Lung (tissue), 11 donors: ENCODE measurements at regions not wholly inside any gene's neighbourhood (a gene's known extent, or its start where the extent isn't known, plus 50 kb on each side); places are given as distances from the start of the nearest gene placed in this dataset.

Experiments
- ATAC-seq: fragments of 200-7000 bp; cut with Tn5 transposase; one replicate; pipeline ENCODE4 v1.9.1; 2020; ENCODE audit warnings: moderate number of reproducible peaks; ENCODE audit not compliant: insufficient read depth, low FRiP score
- DNase-seq, 3 donors: peaks; one replicate each; pipeline ENCODE4 v3.0.0-alpha.2; 2013 to 2017
- H3K27ac ChIP-seq, 2 donors: one replicate each; pipeline ENCODE4 v1.5.1; 2013; ENCODE audit warnings: mild to moderate bottlenecking in 2 of 2, moderate library complexity in 2 of 2, control low read depth in 1 of 2, inconsistent platforms in 1 of 2, low read depth in 1 of 2, low read length in 1 of 2
- H3K27me3 ChIP-seq, 3 donors: one replicate each; pipeline ENCODE4 v1.5.1; 2013; ENCODE audit warnings: low read length in 2 of 3; ENCODE audit not compliant: control insufficient read depth in 3 of 3, insufficient read depth in 3 of 3
- H3K36me3 ChIP-seq, 4 donors: one replicate each; pipeline ENCODE4 v1.5.1; 2013; ENCODE audit warnings: low read length in 4 of 4, mild to moderate bottlenecking in 1 of 4, moderate library complexity in 1 of 4; ENCODE audit not compliant: control insufficient read depth in 4 of 4, insufficient read depth in 4 of 4
- H3K4me1 ChIP-seq, 5 donors: one replicate each; pipeline ENCODE4 v1.5.1; 2013; ENCODE audit warnings: low read length in 5 of 5, mild to moderate bottlenecking in 2 of 5, moderate library complexity in 1 of 5; ENCODE audit not compliant: control insufficient read depth in 5 of 5, insufficient read depth in 5 of 5
- H3K4me3 ChIP-seq: one replicate; pipeline ENCODE4 v1.5.1; 2013; ENCODE audit warnings: mild to moderate bottlenecking, control low read depth, moderate library complexity
- H3K9ac ChIP-seq, 2 donors: one replicate each; pipeline ENCODE4 v1.5.1; 2013; ENCODE audit warnings: low read length in 2 of 2, control low read depth in 1 of 2; ENCODE audit not compliant: insufficient read depth in 1 of 2
- H3K9me3 ChIP-seq, 4 donors: one replicate each; pipeline ENCODE4 v1.5.1; 2013; ENCODE audit warnings: low read length in 3 of 4, mild to moderate bottlenecking in 1 of 4, moderate library complexity in 1 of 4; ENCODE audit not compliant: control insufficient read depth in 4 of 4, insufficient read depth in 3 of 4
- WGBS, 2 donors: extraction: QIAGEN DNeasy Blood & Tissue Kit; methylation state at CpG; one replicate each; pipeline ENCODE4 v1.1.7; 2013; 5-methylcytosine and 5-hydroxymethylcytosine counted together
- TF ChIP-seq, protein P1 (sequence below): IDR thresholded peaks from 2 replicates; pipeline ENCODE4 v1.5.1; 2012; ENCODE audit warnings: mild to moderate bottlenecking; ENCODE audit errors: control extremely low read depth, extremely low read depth
- donor health status: control.
- donor health status: control.
- donor health status: Bipolar disorder and iron deficiency.
- donor health status: healthy.
- donor health status: DM: yes; HTN: yes; CAD: no.

DNA sequence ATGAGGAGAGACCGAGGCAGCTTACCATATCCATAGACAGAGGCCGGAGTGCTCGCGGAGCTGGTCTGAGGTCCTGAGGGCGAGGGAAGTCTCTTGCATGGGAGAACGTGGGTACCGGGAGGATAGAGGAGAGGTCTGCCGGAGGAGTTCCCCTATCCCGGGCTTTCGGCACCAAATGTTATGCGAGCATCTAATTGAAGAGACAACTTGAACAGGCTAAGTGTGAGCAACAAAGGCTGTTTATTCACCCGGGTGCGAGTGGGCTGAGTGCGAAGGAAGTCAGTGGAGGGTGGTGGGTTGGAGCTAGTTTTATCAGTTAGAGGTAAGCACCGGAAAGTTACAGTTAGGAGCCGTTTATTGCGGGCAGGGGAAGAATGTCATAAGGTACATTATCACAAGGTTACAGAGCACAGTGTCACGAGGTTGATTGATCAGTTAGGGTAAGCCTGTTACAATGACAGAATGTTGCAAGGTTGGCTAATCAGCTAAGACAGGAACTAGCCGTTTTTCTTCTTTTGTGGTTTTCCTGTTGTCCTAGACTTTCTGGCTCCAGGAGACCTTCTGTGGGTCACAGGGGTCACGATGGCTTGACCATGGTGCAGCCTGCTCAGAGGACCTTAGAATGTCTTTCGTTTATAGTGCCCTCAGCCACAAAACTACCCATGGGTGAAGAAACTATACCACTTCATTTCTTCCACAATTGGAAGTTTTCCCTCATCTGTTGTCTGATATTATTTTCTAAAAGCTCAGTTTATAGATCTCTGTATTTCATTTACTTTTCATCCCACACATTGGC lies 746.0 kb upstream of the ADGRB3 start:
- TF ChIP-seq, protein P1, sequence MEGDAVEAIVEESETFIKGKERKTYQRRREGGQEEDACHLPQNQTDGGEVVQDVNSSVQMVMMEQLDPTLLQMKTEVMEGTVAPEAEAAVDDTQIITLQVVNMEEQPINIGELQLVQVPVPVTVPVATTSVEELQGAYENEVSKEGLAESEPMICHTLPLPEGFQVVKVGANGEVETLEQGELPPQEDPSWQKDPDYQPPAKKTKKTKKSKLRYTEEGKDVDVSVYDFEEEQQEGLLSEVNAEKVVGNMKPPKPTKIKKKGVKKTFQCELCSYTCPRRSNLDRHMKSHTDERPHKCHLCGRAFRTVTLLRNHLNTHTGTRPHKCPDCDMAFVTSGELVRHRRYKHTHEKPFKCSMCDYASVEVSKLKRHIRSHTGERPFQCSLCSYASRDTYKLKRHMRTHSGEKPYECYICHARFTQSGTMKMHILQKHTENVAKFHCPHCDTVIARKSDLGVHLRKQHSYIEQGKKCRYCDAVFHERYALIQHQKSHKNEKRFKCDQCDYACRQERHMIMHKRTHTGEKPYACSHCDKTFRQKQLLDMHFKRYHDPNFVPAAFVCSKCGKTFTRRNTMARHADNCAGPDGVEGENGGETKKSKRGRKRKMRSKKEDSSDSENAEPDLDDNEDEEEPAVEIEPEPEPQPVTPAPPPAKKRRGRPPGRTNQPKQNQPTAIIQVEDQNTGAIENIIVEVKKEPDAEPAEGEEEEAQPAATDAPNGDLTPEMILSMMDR = no peak
- Histone ChIP-seq H3K4me3 (no peak overlapping the region), H3K9me3 (peaks cover 0 to 2% (median under 1%) of the 10 kb centered on the region in 4 donors), H3K27me3 (no peaks in the 10 kb centered on the region), H3K9ac (no peak overlapping the region), H3K4me1 (no peaks in the 10 kb centered on the region), H3K27ac (no peak overlapping the region), H3K36me3 (no peaks in the 10 kb centered on the region)
- DNase-seq (no peak), ATAC-seq (no peak)
- 67 to 74% methylated on average over 21 of the region's 21 CpGs for WGBS, 2 donors

DNA sequence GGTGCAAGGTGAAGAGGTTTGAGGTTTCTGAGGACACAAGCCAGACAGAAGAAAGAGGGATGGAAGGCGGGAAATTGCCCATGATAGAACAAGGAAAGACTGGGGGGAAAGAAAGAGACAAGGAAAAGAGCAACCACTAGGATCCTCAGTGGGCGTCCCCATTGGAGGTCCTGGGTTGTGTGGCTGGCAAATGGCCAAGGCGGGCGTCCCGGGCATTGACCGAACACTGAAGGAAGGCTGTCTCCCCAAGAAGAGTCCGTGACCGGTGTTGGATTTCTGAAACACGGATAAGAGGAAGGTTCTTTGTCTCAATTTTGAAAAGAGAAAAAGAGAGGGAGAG lies 746.6 kb upstream of the ADGRB3 start:
- WGBS, 2 donors = 84 to 86% methylated on average over 9 of the region's 9 CpGs
- TF ChIP-seq, protein P1 = no peak
- H3K9me3 ChIP-seq = peaks cover 0 to 2% (median under 1%) of the 10 kb centered on the region in 4 donors

DNA sequence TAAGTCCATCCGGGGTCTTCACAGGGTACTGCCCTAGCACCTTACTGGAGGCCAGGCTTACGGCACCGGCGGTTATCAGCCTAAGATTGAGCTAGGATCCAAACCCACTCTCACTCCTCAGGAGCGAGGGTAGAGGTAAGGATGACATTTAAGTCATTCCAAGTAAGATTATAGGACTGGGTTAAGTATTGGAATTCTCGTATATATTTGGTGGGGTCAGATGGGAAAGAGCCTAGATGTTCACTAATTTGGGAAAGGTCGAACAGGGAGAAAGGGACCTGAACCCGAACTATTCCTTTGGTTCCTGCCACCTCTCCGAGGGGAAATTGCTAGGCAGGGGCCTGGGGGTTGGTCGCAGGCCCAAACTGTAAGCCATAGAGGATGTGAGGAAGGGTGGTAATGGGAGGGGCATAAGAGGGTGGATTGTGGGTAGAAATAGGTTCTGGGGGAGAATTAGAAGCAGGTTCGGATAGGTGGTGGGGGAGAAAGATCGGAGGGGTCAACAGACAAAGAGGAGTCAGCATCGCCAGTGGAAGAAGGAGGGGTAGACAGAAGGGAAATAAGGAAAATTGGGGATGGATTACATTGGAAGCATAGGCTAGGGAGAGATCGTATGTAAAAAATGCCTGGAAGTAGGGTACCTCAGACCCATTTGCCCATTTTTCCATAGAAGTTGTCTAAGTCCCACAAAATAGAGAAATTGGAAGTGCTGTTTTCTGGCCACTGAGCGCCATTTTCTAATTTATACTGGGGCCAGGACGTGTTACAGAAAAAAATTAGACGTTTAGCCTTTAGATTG lies 747.1 kb upstream of the ADGRB3 start:
- no peak overlapping the region for H3K4me3 ChIP-seq

More for the DNA sequence above, 746.6 kb upstream of the ADGRB3 start:
- no peak for ATAC-seq
- Histone ChIP-seq H3K4me1 (no peaks in the 10 kb centered on the region), H3K4me3 (no peak overlapping the region), H3K36me3 (no peaks in the 10 kb centered on the region), H3K9ac (no peak overlapping the region), H3K27me3 (no peaks in the 10 kb centered on the region), H3K27ac (no peak overlapping the region)
- no peak for DNase-seq

More for the DNA sequence above, 747.1 kb upstream of the ADGRB3 start:
- 92 to 93% methylated on average over 17 of the region's 17 CpGs for WGBS, 2 donors
- Histone ChIP-seq H3K27ac (no peak overlapping the region), H3K27me3 (no peaks in the 10 kb centered on the region), H3K36me3 (no peaks in the 10 kb centered on the region), H3K9me3 (peaks cover 0 to 2% (median under 1%) of the 10 kb centered on the region in 4 donors), H3K4me1 (no peaks in the 10 kb centered on the region), H3K9ac (no peak overlapping the region)
- DNase-seq (no peak), ATAC-seq (no peak)
- TF ChIP-seq, protein P1 = no peak
